ENCODE measurements at regions not wholly inside any gene's neighbourhood (a gene's known extent, or its start where the extent isn't known, plus 50 kb on each side); places are given as distances from the start of the nearest gene placed in this dataset.
A peak's percentile ranks its signal among the peaks of the same experiment; 100 is the strongest.

GRCh38 chr6:56766806-56767178 is 124.1 kb upstream of the DST start:
- Histone ChIP-seq H3K79me2 (ENCODE audit: insufficient read depth, low read length) (peaks cover 99% of the 10 kb centered on the region), H2AFZ (ENCODE audit: low read depth, low read length) (no peak overlapping the region), H3K9ac (ENCODE audit: low read length) (no peak overlapping the region), H3K36me3 (ENCODE audit: insufficient read depth, low read length) (no peaks in the 10 kb centered on the region), H4K20me1 (ENCODE audit: insufficient read depth, low read length) (peaks cover 70% of the 10 kb centered on the region), H3K4me2 (ENCODE audit: low read length) (peak overlapping the region; percentile 40), H3K4me3 (ENCODE audit: insufficient read depth, low read depth, low read length) (no peak overlapping the region), H3K27ac (ENCODE audit: low read depth, low read length) (no peak overlapping the region), H3K27me3 (ENCODE audit: insufficient read depth, low read length) (no peaks in the 10 kb centered on the region), H3K4me1 (ENCODE audit: insufficient read depth, low read length) (peaks cover 35% of the 10 kb centered on the region), H3K9me3 (ENCODE audit: insufficient read depth, low read depth, low read length) (no peaks in the 10 kb centered on the region)
- FAIRE-seq (no peak), DNase-seq (ENCODE audit: low read depth) (peak; percentile 89)
- Mint-ChIP-seq H3K27ac (ENCODE audit: unreplicated experiment) (peak overlapping the region; percentile 75), H3K27me3 (ENCODE audit: low read depth, unreplicated experiment) (no peaks in the 10 kb centered on the region), H3K9me3 (ENCODE audit: unreplicated experiment) (no peaks in the 10 kb centered on the region), H3K36me3 (ENCODE audit: low read depth, unreplicated experiment) (no peaks in the 10 kb centered on the region), H3K4me1 (ENCODE audit: low read depth, unreplicated experiment) (peaks cover 63% of the 10 kb centered on the region), H3K4me3 (ENCODE audit: unreplicated experiment) (peak overlapping the region; percentile 23)
- TF ChIP-seq CTCF (IDR thresholded peaks at IDR 0.05; ENCODE audit: insufficient read depth, low read depth, low read length) (no peak), EZH2 (IDR thresholded peaks at IDR 0.05; ENCODE audit: insufficient read depth, low read length) (no peak)

- TF ChIP-seq CTCF (IDR thresholded peaks at IDR 0.05; ENCODE audit: insufficient read depth, low read depth, low read length) (no peak), EZH2 (IDR thresholded peaks at IDR 0.05; ENCODE audit: insufficient read depth, low read length) (no peak)
- H4K20me1 ChIP-seq (ENCODE audit: insufficient read depth, low read length): peaks cover 70% of the 10 kb centered on the region
- FAIRE-seq: peak; percentile 29
- H3K27ac Mint-ChIP-seq (ENCODE audit: unreplicated experiment): peak overlapping the region; percentile 75
- H3K27me3 ChIP-seq (ENCODE audit: insufficient read depth, low read length): no peaks in the 10 kb centered on the region
- peaks cover 29% of the 10 kb centered on the region for H3K4me1 ChIP-seq (ENCODE audit: insufficient read depth, low read length)
- no peak for DNase-seq (ENCODE audit: low read depth)
- H3K4me3 ChIP-seq (ENCODE audit: insufficient read depth, low read depth, low read length): no peak overlapping the region
- peaks cover 99% of the 10 kb centered on the region for H3K79me2 ChIP-seq (ENCODE audit: insufficient read depth, low read length)
- H3K9me3 Mint-ChIP-seq (ENCODE audit: unreplicated experiment): no peaks in the 10 kb centered on the region
- peak overlapping the region; percentile 40 for H3K4me2 ChIP-seq (ENCODE audit: low read length)
- H3K9ac ChIP-seq (ENCODE audit: low read length): no peak overlapping the region
- H3K36me3 ChIP-seq (ENCODE audit: insufficient read depth, low read length): no peaks in the 10 kb centered on the region
- H3K36me3 Mint-ChIP-seq (ENCODE audit: low read depth, unreplicated experiment): no peaks in the 10 kb centered on the region
- H3K4me1 Mint-ChIP-seq (ENCODE audit: low read depth, unreplicated experiment): peaks cover 58% of the 10 kb centered on the region
- H3K27me3 Mint-ChIP-seq (ENCODE audit: low read depth, unreplicated experiment): no peaks in the 10 kb centered on the region
- no peaks in the 10 kb centered on the region for H3K9me3 ChIP-seq (ENCODE audit: insufficient read depth, low read depth, low read length)
- H3K27ac ChIP-seq (ENCODE audit: low read depth, low read length): no peak overlapping the region
- peak overlapping the region; percentile 23 for H3K4me3 Mint-ChIP-seq (ENCODE audit: unreplicated experiment)
- no peak overlapping the region for H2AFZ ChIP-seq (ENCODE audit: low read depth, low read length)
These were observed 123.6 kb upstream of the DST start for GRCh38 chr6:56766139-56766805.

DNA sequence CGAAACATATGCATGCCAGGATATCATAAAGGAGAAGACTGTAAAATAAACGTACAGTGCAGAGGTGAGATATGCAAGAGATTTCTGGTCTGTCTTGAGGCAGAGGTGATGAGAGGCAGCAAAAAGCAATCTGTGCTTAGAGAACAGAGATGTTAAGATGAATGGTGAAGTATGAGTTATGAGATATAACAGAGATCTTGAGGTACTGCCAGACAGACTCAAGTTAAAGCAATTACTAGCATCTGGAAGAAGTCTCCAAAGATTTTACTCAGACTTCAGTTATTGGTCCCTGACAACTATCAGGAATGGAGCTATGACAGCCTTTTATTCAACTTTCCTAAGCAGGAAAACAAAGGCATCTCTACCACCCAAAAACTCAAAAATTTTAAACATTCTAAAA is 122.8 kb upstream of the DST start:
- H3K27me3 ChIP-seq (ENCODE audit: insufficient read depth, low read length): no peaks in the 10 kb centered on the region
- no peak overlapping the region for H3K4me2 ChIP-seq (ENCODE audit: low read length)
- no peaks in the 10 kb centered on the region for H3K9me3 ChIP-seq (ENCODE audit: insufficient read depth, low read depth, low read length)
- Mint-ChIP-seq H3K4me3 (ENCODE audit: unreplicated experiment) (no peak overlapping the region), H3K9me3 (ENCODE audit: unreplicated experiment) (no peaks in the 10 kb centered on the region), H3K27ac (ENCODE audit: unreplicated experiment) (no peak overlapping the region), H3K36me3 (ENCODE audit: low read depth, unreplicated experiment) (no peaks in the 10 kb centered on the region), H3K27me3 (ENCODE audit: low read depth, unreplicated experiment) (no peaks in the 10 kb centered on the region), H3K4me1 (ENCODE audit: low read depth, unreplicated experiment) (peaks cover 56% of the 10 kb centered on the region)
- no peak overlapping the region for H3K27ac ChIP-seq (ENCODE audit: low read depth, low read length)
- H3K4me1 ChIP-seq (ENCODE audit: insufficient read depth, low read length): peaks cover 25% of the 10 kb centered on the region
- FAIRE-seq: no peak
- H4K20me1 ChIP-seq (ENCODE audit: insufficient read depth, low read length): peaks cover 74% of the 10 kb centered on the region
- no peak overlapping the region for H2AFZ ChIP-seq (ENCODE audit: low read depth, low read length)
- TF ChIP-seq EZH2 (IDR thresholded peaks at IDR 0.05; ENCODE audit: insufficient read depth, low read length) (no peak), CTCF (IDR thresholded peaks at IDR 0.05; ENCODE audit: insufficient read depth, low read depth, low read length) (no peak)
- no peaks in the 10 kb centered on the region for H3K36me3 ChIP-seq (ENCODE audit: insufficient read depth, low read length)
- no peak overlapping the region for H3K4me3 ChIP-seq (ENCODE audit: insufficient read depth, low read depth, low read length)
- DNase-seq (ENCODE audit: low read depth): no peak
- no peak overlapping the region for H3K9ac ChIP-seq (ENCODE audit: low read length)
- peaks cover 99% of the 10 kb centered on the region for H3K79me2 ChIP-seq (ENCODE audit: insufficient read depth, low read length)

Measured in astrocyte (in vitro differentiated cells and primary cell).